ENCODE measurements at regions not wholly inside any gene's neighbourhood (a gene's known extent, or its start where the extent isn't known, plus 50 kb on each side); places are given as distances from the start of the nearest gene placed in this dataset.

- H3K36me3 ChIP-seq = no peaks in the 10 kb centered on the region
Measured at GRCh38 chr9:78923966-78924659, 627.2 kb downstream of the PSAT1 start.

GRCh38 chr9:78927099-78927940 lies 630.4 kb downstream of the PSAT1 start:
- no peak for DNase-seq
- 88 to 92% (median 91%) methylated on average over 1 of the region's 1 CpG for WGBS, 3 donors
- no peak for TF ChIP-seq CTCF (IDR thresholded peaks at IDR 0.05)
- TF ChIP-seq EP300 (IDR thresholded peaks at IDR 0.05) = no peak
- no peak for TF ChIP-seq POLR2A (IDR thresholded peaks at IDR 0.05)
- H3K36me3 ChIP-seq = no peaks in the 10 kb centered on the region
- no peaks in the 10 kb centered on the region for H3K9me3 ChIP-seq
- no peak overlapping the region for H3K27ac ChIP-seq
- intact Hi-C loops (cut with DNase I) = no loop called here
- H3K27me3 ChIP-seq = no peaks in the 10 kb centered on the region
- H3K4me3 ChIP-seq = no peak overlapping the region
- H3K4me1 ChIP-seq (ENCODE audit: insufficient read depth) = no peaks in the 10 kb centered on the region

More at GRCh38 chr9:78923966-78924659, 627.2 kb downstream of the PSAT1 start:
- no peaks in the 10 kb centered on the region for H3K4me1 ChIP-seq (ENCODE audit: insufficient read depth)
- no peaks in the 10 kb centered on the region for H3K27me3 ChIP-seq
- no peak overlapping the region for H3K4me3 ChIP-seq
- no peaks in the 10 kb centered on the region for H3K9me3 ChIP-seq
- 64 to 68% (median 68%) methylated on average over 1 of the region's 1 CpG for WGBS, 3 donors
- TF ChIP-seq EP300 (IDR thresholded peaks at IDR 0.05) (no peak), CTCF (IDR thresholded peaks at IDR 0.05) (no peak), POLR2A (IDR thresholded peaks at IDR 0.05) (no peak)
- intact Hi-C loops (cut with DNase I) = no loop called here
- DNase-seq = no peak
- H3K27ac ChIP-seq = no peak overlapping the region

GRCh38 chr9:78928625-78929405 lies 631.9 kb downstream of the PSAT1 start:
- Histone ChIP-seq H3K36me3 (no peaks in the 10 kb centered on the region), H3K4me3 (no peak overlapping the region), H3K4me1 (ENCODE audit: insufficient read depth) (no peaks in the 10 kb centered on the region), H3K9me3 (no peaks in the 10 kb centered on the region), H3K27me3 (no peaks in the 10 kb centered on the region), H3K27ac (no peak overlapping the region)
- intact Hi-C loops (cut with DNase I) = no loop called here
- no peak for DNase-seq
- no peak for TF ChIP-seq POLR2A (IDR thresholded peaks at IDR 0.05)
- no peak for TF ChIP-seq CTCF (IDR thresholded peaks at IDR 0.05)
- no peak for TF ChIP-seq EP300 (IDR thresholded peaks at IDR 0.05)
- 33 to 36% (median 35%) methylated on average over 7 of the region's 7 CpGs for WGBS, 3 donors

GRCh38 chr9:78930281-78930680 lies 633.4 kb downstream of the PSAT1 start:
- TF ChIP-seq EP300 (IDR thresholded peaks at IDR 0.05) = no peak
- TF ChIP-seq POLR2A (IDR thresholded peaks at IDR 0.05) = no peak
- no peak for TF ChIP-seq CTCF (IDR thresholded peaks at IDR 0.05)
- DNase-seq = no peak

More at GRCh38 chr9:78930281-78930680, 633.4 kb downstream of the PSAT1 start:
- Histone ChIP-seq H3K27me3 (no peaks in the 10 kb centered on the region), H3K4me1 (ENCODE audit: insufficient read depth) (no peaks in the 10 kb centered on the region), H3K36me3 (no peaks in the 10 kb centered on the region), H3K9me3 (no peaks in the 10 kb centered on the region), H3K27ac (no peak overlapping the region), H3K4me3 (no peak overlapping the region)
- 83 to 88% (median 88%) methylated on average over 2 of the region's 2 CpGs for WGBS, 3 donors
- intact Hi-C loops (cut with DNase I) = no loop called here

All from ovary (tissue), 7 donors.